ENCODE measurements at regions not wholly inside any gene's neighbourhood (a gene's known extent, or its start where the extent isn't known, plus 50 kb on each side); places are given as distances from the start of the nearest gene placed in this dataset.

GRCh38 chr4:156606554-156607477, 364.8 kb downstream of the PDGFC start:
- no peak for DNase-seq (ENCODE audit: low spot score)
- intact Hi-C loops (cut with DNase I), result no loop called here

DNA sequence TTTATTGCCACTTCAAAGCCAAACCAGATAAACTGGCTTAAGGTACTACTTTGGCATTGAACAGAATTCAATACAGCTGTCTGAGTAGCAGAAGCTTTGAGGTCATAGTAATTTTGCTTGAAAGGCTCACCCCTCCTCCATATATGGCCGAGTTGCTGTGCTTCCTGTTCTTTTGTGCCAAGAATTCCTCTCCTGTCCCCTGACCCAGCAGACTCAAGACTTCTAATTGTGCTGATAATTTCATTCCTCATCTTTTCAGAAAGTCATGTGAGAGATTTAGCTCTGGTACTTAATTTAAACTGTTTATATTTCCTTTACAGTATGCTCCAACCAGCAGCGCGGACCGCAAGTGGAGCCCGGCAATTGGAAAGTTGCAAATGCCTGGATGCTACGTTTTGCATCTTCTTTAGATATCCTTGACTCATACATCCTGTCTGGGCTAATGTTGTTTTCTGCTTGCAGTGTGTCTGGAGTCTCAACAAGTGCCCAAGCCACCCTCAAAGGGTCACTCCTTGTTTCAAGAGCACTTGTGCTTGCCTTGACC, 373.4 kb downstream of the PDGFC start:
- intact Hi-C loops (cut with DNase I), result no loop called here
- DNase-seq (ENCODE audit: low spot score), result no peak

DNA sequence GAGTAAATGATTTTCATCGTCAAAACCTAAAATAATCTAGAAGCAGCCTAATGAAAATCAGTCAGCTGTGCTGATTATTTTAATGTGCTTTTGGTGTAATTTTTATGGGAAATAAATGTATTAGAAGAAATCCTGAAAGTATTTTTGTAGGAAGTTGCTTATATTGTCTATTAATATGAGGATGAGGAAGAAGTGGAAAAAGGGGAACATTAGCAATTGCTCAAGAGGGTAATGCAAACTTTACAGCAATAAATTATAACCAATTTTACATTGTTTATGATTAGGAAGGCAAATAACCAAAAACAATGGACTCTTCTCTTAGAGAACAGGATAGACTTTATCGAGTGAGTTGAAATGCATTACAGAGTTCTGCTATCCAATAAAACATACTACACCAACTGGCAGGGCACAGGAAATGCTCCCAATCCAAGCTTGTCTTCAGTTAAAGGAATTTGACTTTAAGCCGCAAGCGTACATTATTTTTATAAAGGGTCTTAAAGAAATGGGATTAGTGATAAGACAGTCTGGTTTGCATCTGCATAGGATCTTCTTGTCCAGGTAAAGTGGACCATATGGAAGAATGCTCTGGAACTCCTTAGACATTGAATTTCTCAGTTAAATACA, 374.8 kb downstream of the PDGFC start:
- DNase-seq (ENCODE audit: low spot score), result no peak
- intact Hi-C loops (cut with DNase I), result no loop called here

DNA sequence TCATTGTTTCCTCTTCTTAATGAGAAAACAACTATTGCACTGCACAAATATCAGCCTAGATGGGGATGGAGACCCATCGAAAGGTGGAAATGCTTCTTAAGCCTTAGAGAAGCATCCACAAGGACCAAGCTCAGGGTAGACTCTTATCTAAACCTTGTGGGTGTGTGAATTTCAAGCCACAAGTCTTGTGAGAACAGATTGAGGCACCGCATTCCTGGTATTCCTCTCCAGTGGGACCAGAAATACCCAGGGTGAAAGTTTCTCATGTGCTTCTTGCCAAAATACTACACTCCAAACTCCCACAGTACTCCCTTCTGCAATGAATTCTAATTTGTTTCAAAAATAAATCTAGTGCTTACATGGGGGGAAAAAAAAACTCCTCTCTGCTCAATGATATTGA, 375.6 kb downstream of the PDGFC start:
- intact Hi-C loops (cut with DNase I), result no loop called here
- no peak for DNase-seq (ENCODE audit: low spot score)

DNA sequence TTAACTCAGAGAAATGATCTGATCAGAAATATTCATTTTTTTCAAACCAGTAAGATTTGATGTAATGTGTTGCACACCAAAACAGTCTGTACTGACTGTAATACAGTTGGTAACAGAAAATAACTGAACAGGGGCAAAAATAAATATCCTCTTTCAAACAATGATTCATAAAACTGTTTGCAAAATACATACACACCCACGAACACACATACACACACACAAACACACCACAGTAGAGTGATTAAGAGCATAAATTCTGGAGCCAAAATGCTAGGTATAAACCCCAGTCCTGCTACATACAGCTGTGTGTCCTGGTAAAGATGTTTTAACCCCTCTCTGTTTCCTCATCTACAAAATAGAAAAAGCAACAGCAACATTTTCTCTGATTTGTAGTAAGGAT, 376.6 kb downstream of the PDGFC start:
- intact Hi-C loops (cut with DNase I), result no loop called here
- DNase-seq (ENCODE audit: low spot score), result no peak

DNA sequence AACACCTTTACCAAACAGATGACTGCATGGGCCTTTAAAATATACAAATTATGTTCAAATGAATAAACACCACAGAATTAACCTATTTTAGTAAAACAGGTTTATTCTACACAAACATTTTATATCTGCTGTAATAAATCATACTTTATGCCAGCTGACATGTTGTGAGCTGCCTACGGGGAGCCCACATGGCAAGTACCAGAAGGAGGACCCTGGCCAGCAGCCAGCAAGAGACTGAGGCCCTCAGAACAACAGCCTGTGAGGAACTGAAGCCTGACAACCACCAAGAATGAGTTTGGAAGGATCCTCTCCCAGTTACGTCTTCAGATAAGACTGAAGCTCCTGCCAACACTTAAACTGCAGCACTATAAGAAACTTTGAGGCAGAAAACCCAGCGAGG, 377.0 kb downstream of the PDGFC start:
- intact Hi-C loops (cut with DNase I), result no loop called here
- no peak for DNase-seq (ENCODE audit: low spot score)

GRCh38 chr4:156593464-156593863, 378.1 kb downstream of the PDGFC start:
- intact Hi-C loops (cut with DNase I), result no loop called here
- DNase-seq (ENCODE audit: low spot score), result no peak

- intact Hi-C loops (cut with DNase I), result no loop called here
These were observed 379.9 kb downstream of the PDGFC start for GRCh38 chr4:156591679-156592078.

GRCh38 chr4:156584100-156584499, 387.5 kb downstream of the PDGFC start:
- DNase-seq (ENCODE audit: low spot score), result no peak
- intact Hi-C loops (cut with DNase I), result no loop called here

More at GRCh38 chr4:156591679-156592078, 379.9 kb downstream of the PDGFC start:
- no peak for DNase-seq (ENCODE audit: low spot score)

- intact Hi-C loops (cut with DNase I), result no loop called here
- no peak for DNase-seq (ENCODE audit: low spot score)
These were observed 388.3 kb downstream of the PDGFC start for GRCh38 chr4:156583265-156583664.

DNA sequence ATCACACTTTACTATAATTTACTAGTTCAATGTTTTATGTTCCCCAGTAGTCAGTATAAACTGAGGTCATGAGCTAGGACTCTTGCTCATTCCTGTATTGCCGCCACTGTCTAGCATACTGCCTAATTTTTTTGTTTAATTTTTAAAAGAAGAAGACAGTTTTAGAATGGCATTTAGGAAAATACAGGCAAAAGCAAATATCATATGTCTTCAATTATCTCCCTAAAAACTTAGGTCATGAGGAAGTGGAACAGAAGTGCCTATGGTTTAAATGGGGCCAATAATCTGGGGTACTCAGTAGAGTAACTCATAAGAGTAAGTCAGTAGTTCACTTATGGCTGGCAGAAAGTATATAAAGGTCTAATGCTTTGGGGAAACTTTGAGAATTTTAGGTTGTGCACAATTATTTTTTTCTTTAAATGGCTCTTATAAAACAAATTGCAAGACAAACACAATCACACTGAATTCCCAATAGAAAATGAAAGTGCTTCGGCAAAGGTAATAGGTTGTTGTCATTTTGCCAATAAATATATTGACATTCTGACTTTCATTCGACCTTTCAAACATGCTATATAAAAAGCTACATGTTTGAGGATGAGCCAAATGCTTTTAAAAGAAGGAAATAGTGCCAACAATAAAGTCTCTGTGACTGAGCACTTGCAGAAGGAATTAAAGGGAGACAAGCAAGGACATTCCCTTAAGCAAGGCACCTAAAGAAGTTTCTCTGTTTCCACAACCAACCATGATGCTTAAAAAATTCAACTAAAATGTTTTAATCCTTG, 390.1 kb downstream of the PDGFC start:
- DNase-seq (ENCODE audit: low spot score), result no peak
- intact Hi-C loops (cut with DNase I), result no loop called here

DNA sequence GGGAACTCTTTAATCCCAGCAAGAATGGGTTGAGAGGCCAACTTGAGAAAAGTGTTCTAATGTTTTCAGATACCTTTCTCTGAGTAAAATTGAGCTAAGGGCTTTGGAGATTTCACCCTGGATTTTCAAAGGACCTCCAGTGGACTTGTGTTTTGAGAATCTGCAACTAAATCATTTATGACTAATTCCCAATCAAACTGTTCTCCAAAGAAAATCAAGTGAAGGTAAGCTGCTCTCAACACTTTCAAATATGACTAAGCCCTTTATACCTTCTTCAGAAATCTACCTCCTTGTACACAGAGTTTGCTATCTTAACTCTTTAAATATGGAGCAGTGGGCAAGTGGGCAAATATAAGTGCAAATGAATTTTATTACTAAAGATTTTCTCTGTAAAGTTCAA, 392.9 kb downstream of the PDGFC start:
- DNase-seq (ENCODE audit: low spot score), result no peak
- intact Hi-C loops (cut with DNase I), result no loop called here

DNA sequence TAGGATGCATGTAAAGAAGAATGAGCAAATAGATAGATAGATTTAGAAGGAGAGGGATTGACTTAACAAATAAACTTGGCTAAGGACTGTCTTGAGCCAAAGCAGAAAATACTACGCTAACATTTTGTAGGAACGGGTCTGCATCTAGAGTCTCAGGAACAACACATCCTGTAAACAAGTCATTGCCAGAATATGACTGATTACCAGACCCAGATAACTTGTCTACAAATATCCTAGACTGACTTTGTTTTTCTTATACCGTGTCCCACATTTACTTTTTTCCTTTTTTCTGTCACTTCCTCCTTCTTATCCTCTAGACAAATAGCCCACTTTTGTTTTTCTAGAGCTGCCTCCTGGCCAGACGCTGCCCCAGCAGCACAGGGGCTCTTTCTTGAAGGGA, 393.6 kb downstream of the PDGFC start:
- intact Hi-C loops (cut with DNase I), result no loop called here
- no peak for DNase-seq (ENCODE audit: low spot score)

GRCh38 chr4:156576946-156577345, 394.7 kb downstream of the PDGFC start:
- no peak for DNase-seq (ENCODE audit: low spot score)
- intact Hi-C loops (cut with DNase I), result no loop called here

- intact Hi-C loops (cut with DNase I), result no loop called here
- DNase-seq (ENCODE audit: low spot score), result no peak
These were observed 396.0 kb downstream of the PDGFC start for GRCh38 chr4:156575430-156576073.

- intact Hi-C loops (cut with DNase I), result no loop called here
These were observed 400.5 kb downstream of the PDGFC start for GRCh38 chr4:156571146-156571545.

DNA sequence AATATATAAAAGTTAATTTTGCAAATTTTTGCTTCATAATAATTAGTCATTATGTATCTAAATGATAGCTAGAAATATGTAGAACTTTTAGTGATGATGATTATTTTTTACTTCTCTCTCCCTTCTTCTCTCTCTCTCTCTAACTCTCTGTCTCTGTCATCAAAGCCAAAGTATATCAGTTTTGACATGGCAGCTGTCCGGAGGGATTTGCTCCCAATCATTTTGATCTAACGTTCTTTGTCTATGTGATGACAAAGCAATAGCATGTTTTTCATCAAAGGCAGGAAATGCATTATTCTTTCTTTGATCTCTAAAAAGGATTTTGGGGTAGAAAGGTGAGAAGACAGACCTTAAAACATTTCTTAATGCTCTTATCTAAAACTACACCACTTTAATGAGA, 402.1 kb downstream of the PDGFC start:
- DNase-seq (ENCODE audit: low spot score), result no peak
- intact Hi-C loops (cut with DNase I), result no loop called here

More at GRCh38 chr4:156571146-156571545, 400.5 kb downstream of the PDGFC start:
- no peak for DNase-seq (ENCODE audit: low spot score)

GRCh38 chr4:156568484-156568883, 403.1 kb downstream of the PDGFC start:
- intact Hi-C loops (cut with DNase I), result no loop called here
- DNase-seq (ENCODE audit: low spot score), result no peak

- no peak for DNase-seq (ENCODE audit: low spot score)
- intact Hi-C loops (cut with DNase I), result no loop called here
These were observed 403.6 kb downstream of the PDGFC start for GRCh38 chr4:156568041-156568440.

Measured in posterior vena cava (tissue), 2 donors.